Choroid plexus epithelial cell (primary cell): ENCODE measurements at regions not wholly inside any gene's neighbourhood (a gene's known extent, or its start where the extent isn't known, plus 50 kb on each side); places are given as distances from the start of the nearest gene placed in this dataset.

ENCODE experiments used
- DNase-seq: peaks from one replicate; pipeline ENCODE4 v3.0.0-alpha.2; 2010; ENCODE audit warnings: low read depth
- H3K4me3 ChIP-seq: 2 replicates; pipeline ENCODE4 v1.5.1; 2011; ENCODE audit warnings: low read depth, mild to moderate bottlenecking, control low read depth, low read length, moderate library complexity
- TF ChIP-seq, protein P1 (sequence below): conservative IDR thresholded peaks from 2 replicates; pipeline ENCODE4 v1.5.1; 2011; ENCODE audit warnings: low read depth, mild to moderate bottlenecking, control low read depth, inconsistent platforms, low read length, moderate library complexity

DNA sequence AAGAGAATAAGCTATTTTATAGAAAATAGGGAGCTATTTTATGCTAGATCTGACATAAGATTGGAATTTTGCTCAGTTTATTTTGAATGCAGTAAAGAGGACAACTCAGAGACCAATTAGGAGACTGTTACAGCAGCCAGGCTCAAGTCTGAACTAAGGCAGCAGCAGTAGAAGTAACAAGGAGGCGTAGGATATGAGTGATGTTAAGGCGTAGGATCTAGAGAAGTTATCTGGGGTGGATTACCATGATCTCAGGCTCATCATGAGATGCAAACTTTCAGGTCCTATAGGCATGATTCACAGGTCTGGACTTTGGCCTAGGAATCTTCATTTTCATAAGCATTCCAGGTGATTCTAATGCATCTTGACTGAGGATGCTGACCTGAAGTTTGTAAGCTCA is 108.9 kb upstream of the BLID start:
- H3K4me3 ChIP-seq: no peak overlapping the region
- TF ChIP-seq, protein P1, sequence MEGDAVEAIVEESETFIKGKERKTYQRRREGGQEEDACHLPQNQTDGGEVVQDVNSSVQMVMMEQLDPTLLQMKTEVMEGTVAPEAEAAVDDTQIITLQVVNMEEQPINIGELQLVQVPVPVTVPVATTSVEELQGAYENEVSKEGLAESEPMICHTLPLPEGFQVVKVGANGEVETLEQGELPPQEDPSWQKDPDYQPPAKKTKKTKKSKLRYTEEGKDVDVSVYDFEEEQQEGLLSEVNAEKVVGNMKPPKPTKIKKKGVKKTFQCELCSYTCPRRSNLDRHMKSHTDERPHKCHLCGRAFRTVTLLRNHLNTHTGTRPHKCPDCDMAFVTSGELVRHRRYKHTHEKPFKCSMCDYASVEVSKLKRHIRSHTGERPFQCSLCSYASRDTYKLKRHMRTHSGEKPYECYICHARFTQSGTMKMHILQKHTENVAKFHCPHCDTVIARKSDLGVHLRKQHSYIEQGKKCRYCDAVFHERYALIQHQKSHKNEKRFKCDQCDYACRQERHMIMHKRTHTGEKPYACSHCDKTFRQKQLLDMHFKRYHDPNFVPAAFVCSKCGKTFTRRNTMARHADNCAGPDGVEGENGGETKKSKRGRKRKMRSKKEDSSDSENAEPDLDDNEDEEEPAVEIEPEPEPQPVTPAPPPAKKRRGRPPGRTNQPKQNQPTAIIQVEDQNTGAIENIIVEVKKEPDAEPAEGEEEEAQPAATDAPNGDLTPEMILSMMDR: no peak
- no peak for DNase-seq

DNA sequence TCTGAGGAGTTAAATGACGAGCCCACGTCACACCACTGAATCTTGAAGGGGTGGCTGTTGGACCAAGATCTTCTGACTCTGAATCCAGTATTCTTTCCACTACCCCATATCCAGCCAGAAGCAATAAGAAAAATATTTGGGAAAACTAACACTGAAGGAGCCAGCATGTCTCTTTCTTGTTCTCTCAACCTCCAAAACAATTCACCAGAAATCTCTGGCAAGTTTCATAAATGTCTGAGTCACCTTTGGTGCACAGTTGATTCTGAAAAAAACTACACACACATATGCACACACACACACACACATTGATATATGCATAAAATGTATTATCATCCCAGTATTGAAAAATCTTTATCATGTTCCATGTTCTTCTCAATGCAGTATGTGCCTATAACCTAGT is 104.3 kb upstream of the BLID start:
- H3K4me3 ChIP-seq: no peak overlapping the region
- TF ChIP-seq, protein P1: no peak
- no peak for DNase-seq

DNA sequence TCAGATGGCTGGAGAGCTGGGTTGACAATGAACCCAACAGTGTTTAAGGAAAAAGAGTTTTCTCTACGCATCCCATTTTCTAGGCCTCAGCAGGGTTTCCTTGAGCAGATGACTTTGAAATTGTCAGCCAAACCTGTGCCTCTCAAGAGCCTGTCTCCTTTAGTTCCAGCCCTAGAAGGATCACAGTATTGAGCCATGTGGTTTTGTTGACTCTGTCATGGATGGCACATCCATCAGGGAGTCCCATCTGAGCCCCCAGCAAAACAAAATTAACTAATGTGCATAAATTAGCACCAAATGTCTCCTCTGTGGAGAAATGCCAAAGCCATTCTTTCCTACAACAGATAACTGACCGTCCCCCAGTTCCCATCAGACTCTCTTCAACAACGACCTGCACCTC is 103.8 kb upstream of the BLID start:
- no peak overlapping the region for H3K4me3 ChIP-seq
- TF ChIP-seq, protein P1: no peak
- no peak for DNase-seq

DNA sequence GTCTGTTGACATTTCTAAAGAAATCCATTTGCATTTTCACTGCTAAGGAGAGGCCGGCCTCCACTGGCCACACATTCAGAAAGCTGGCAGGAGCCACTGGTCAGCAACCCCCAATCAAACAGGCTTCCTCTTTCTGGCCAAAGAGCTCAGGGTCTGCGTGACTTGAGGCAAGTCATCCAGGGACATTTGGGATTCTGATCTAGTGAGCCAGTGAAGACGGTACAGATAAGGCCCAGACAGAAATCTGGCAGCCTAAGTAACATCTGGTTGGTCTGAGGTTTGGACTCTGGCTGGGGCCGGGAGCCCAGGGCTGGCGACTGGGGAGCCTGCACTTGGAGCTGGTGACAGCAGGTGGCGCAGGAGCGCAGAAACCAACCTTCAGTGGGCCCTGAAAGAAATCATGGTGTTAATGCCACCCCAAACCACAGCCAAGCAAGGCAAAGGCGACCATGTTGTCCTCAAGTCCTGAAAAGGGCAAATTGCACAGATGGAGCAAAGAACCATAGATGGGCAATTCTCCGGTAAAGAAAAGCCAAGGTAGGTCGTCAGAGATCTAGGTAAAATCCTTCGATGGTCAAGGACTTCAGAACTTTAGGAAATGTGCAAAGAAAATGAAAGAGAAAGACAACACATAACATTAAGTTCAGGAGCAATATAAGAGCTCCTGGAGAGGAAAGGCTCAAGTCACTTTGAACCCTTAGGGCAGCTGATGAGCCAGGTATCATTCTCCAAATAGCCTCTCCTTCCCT is 99.4 kb upstream of the BLID start:
- no peak overlapping the region for H3K4me3 ChIP-seq
- peak; percentile 91 for DNase-seq
- TF ChIP-seq, protein P1: peak; percentile 97

DNA sequence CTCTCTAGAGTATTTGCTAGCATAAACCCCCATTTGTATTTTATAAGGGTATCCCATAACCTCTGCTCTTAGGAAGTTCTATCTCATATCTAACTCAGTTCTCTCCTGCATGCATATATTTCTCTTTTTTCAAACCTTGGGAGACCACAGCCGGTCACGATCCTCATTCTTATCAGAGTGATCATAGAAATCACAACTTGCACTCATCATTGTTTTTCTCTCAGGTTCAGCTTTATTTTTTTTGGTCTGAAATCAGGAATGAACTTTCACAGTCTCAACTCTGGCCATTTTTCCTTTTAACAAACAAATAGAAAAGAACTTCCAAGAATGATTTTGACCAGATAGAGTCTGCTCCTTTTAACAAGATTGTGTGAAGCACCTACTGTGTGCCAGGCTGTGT is 98.6 kb upstream of the BLID start:
- DNase-seq: peak; percentile 55
- H3K4me3 ChIP-seq: no peak overlapping the region
- TF ChIP-seq, protein P1: no peak

DNA sequence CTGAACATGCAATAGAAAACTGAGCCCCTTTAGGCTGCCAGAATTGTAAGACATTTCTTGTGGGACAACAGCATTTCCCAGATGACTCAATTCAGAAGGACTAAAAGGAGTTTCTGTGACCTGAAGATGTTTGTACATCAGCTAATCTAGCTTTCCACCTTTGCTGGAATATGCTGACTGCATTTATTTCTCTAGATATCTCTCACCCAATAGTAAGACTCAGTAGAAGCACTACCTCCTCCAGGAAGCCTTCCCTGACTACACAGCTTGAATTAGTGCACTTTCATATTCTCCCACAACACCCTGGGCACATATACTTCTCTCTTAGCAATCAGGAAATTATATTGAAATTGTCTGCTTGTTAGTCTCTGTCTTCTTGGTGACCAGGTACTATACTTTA is 98.1 kb upstream of the BLID start:
- no peak overlapping the region for H3K4me3 ChIP-seq
- TF ChIP-seq, protein P1: no peak
- DNase-seq: no peak

DNA sequence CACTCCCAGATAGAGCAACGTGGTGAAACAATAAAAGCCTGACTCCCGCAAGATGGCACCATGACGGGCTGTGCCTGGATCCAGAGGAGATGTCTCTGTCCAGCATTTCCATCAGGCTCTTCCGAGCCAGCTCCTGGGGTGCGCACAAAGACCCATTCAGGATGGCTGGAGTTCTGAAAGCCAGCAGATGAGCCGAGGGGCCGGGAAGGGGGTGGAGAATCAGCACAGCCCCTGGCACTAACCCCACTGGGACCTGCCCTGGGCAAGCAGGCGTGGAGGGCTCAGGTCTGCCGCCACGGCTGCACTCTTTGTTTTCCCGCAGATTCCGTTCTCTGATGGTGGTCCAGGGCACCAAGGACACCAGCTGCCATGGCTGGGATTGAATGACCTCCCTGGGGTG is 97.2 kb upstream of the BLID start:
- TF ChIP-seq, protein P1: no peak
- DNase-seq: no peak
- no peak overlapping the region for H3K4me3 ChIP-seq
